Neural crest cell (in vitro differentiated cells): ENCODE measurements at regions not wholly inside any gene's neighbourhood (a gene's known extent, or its start where the extent isn't known, plus 50 kb on each side); places are given as distances from the start of the nearest gene placed in this dataset.

Source experiments
- DNase-seq: peaks from one replicate; pipeline ENCODE4 v3.0.0; 2021; ENCODE audit warnings: low read depth, mixed read lengths, low spot score
- H3K27ac Mint-ChIP-seq: one replicate; pipeline ENCODE4 v1.8.0; 2021; ENCODE audit warnings: mild to moderate bottlenecking, mixed read lengths; ENCODE audit not compliant: unreplicated experiment
- H3K27me3 Mint-ChIP-seq: 2 replicates; pipeline ENCODE4 v1.8.0; 2021; ENCODE audit warnings: low read depth, mild to moderate bottlenecking, mixed read lengths
- H3K36me3 Mint-ChIP-seq: 2 replicates; pipeline ENCODE4 v1.8.0; 2021; ENCODE audit warnings: low read depth, mild to moderate bottlenecking, mixed read lengths
- H3K4me1 Mint-ChIP-seq: 2 replicates; pipeline ENCODE4 v1.8.0; 2021; ENCODE audit warnings: mixed read lengths
- H3K4me3 Mint-ChIP-seq: one replicate; pipeline ENCODE4 v1.8.0; 2021; ENCODE audit warnings: mild to moderate bottlenecking, mixed read lengths
- H3K9me3 Mint-ChIP-seq: 2 replicates; pipeline ENCODE4 v1.8.0; 2021; ENCODE audit warnings: mixed read lengths
- TF ChIP-seq, protein P1 (sequence below): fragments of 200-600 bp; sonication (generic); conservative IDR thresholded peaks from 2 replicates; pipeline ENCODE4 v1.5.0; 2021; ENCODE audit warnings: antibody characterized with exemption, mild to moderate bottlenecking

DNA sequence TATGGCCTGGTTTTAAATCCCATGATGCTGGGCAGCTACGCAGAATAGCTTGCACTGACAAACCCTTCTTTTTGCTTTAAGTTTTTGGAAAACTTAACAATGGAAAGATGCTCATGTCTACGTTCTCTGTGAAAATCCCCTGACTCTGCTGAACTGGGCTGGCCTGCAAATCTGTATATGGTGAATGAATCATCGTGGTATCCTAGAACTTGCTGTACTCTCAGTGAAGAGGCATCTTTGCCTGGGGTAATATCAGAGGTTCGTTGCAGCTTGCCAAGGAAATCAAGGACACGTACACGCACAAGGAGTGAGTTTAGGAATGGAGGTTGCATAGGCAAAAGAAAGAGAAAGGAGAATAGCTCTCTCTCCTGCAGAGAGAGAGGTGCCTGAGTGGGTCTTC is 382.0 kb upstream of the ADARB2 start:
- H3K4me3 Mint-ChIP-seq: no peak overlapping the region
- DNase-seq: no peak
- peaks cover 6% of the 10 kb centered on the region for H3K9me3 Mint-ChIP-seq
- peaks cover 5% of the 10 kb centered on the region for H3K4me1 Mint-ChIP-seq
- no peak overlapping the region for H3K27ac Mint-ChIP-seq
- no peaks in the 10 kb centered on the region for H3K27me3 Mint-ChIP-seq
- TF ChIP-seq, protein P1, sequence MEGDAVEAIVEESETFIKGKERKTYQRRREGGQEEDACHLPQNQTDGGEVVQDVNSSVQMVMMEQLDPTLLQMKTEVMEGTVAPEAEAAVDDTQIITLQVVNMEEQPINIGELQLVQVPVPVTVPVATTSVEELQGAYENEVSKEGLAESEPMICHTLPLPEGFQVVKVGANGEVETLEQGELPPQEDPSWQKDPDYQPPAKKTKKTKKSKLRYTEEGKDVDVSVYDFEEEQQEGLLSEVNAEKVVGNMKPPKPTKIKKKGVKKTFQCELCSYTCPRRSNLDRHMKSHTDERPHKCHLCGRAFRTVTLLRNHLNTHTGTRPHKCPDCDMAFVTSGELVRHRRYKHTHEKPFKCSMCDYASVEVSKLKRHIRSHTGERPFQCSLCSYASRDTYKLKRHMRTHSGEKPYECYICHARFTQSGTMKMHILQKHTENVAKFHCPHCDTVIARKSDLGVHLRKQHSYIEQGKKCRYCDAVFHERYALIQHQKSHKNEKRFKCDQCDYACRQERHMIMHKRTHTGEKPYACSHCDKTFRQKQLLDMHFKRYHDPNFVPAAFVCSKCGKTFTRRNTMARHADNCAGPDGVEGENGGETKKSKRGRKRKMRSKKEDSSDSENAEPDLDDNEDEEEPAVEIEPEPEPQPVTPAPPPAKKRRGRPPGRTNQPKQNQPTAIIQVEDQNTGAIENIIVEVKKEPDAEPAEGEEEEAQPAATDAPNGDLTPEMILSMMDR: no peak
- H3K36me3 Mint-ChIP-seq: peaks cover 3% of the 10 kb centered on the region

DNA sequence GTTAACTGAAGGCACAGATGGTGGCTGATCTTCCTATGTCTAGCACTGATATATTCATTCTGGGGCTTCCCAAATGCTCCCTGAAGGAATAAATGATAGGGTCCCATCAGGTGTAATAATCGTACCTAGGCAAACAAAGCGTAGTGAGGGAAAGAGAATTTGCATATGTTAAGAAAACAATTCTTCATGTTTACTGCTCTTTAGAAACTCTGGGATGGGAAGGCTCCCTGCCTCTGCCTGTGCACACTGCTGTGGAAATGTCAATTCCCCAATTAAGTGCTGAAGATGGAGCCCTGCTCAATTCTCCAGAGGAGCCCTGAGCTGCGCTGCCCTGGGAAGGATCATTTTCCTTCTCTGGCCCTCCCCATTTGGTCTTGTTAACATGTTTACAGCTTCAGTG is 380.9 kb upstream of the ADARB2 start:
- Mint-ChIP-seq H3K4me3 (no peak overlapping the region), H3K4me1 (peaks cover 5% of the 10 kb centered on the region), H3K27me3 (no peaks in the 10 kb centered on the region), H3K27ac (no peak overlapping the region), H3K36me3 (peaks cover 3% of the 10 kb centered on the region), H3K9me3 (peaks cover 6% of the 10 kb centered on the region)
- no peak for DNase-seq
- TF ChIP-seq, protein P1: no peak

- H3K27me3 Mint-ChIP-seq: no peaks in the 10 kb centered on the region
- TF ChIP-seq, protein P1: no peak
- H3K9me3 Mint-ChIP-seq: peaks cover 6% of the 10 kb centered on the region
- no peak for DNase-seq
- H3K36me3 Mint-ChIP-seq: peaks cover 3% of the 10 kb centered on the region
- no peak overlapping the region for H3K4me3 Mint-ChIP-seq
- H3K4me1 Mint-ChIP-seq: peaks cover 5% of the 10 kb centered on the region
- H3K27ac Mint-ChIP-seq: no peak overlapping the region
Observed at GRCh38 chr10:2117641-2118040, 380.3 kb upstream of the ADARB2 start.

GRCh38 chr10:2111965-2112364 is 374.6 kb upstream of the ADARB2 start:
- Mint-ChIP-seq H3K27ac (no peak overlapping the region), H3K36me3 (peaks cover 3% of the 10 kb centered on the region), H3K4me3 (no peak overlapping the region), H3K9me3 (peaks cover 4% of the 10 kb centered on the region), H3K27me3 (no peaks in the 10 kb centered on the region), H3K4me1 (peaks cover 7% of the 10 kb centered on the region)
- TF ChIP-seq, protein P1: no peak
- no peak for DNase-seq

- DNase-seq: no peak
- Mint-ChIP-seq H3K4me1 (peaks cover 16% of the 10 kb centered on the region), H3K36me3 (peaks cover 3% of the 10 kb centered on the region), H3K27ac (no peak overlapping the region), H3K4me3 (no peak overlapping the region), H3K27me3 (no peaks in the 10 kb centered on the region), H3K9me3 (peaks cover 6% of the 10 kb centered on the region)
- TF ChIP-seq, protein P1: no peak
Observed at GRCh38 chr10:2108496-2108895, 371.2 kb upstream of the ADARB2 start.

GRCh38 chr10:2106641-2107040 is 369.3 kb upstream of the ADARB2 start:
- no peak overlapping the region for H3K27ac Mint-ChIP-seq
- peaks cover 13% of the 10 kb centered on the region for H3K4me1 Mint-ChIP-seq
- H3K27me3 Mint-ChIP-seq: no peaks in the 10 kb centered on the region
- no peaks in the 10 kb centered on the region for H3K36me3 Mint-ChIP-seq
- no peak overlapping the region for H3K4me3 Mint-ChIP-seq
- peaks cover 2% of the 10 kb centered on the region for H3K9me3 Mint-ChIP-seq
- DNase-seq: no peak
- TF ChIP-seq, protein P1: no peak
